ENCODE measurements at regions not wholly inside any gene's neighbourhood (a gene's known extent, or its start where the extent isn't known, plus 50 kb on each side); places are given as distances from the start of the nearest gene placed in this dataset.

DNA sequence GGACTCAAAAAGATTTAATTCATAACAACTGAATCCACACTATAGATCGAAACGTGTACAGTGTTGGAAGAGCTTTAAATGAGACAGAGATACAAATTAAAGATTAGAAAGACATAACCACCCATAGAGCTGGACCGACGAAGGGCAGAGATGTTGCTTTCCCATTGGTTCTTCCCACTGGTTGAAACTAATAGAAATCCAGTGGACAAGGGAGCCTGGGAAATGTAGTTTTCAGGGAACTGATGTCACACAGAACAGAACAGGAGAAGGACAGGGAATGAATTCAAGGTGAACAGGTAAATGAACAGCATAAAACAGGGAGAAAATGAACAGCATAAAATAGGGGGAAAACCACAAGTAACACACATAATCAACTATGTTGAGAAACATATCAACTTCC, 328.7 kb downstream of the ZNF621 start:
- Histone ChIP-seq H3K4me3 (ENCODE audit: low read depth in 2 of 2, low read length in 2 of 2) (no peak overlapping the region), H3K36me3 (ENCODE audit: control insufficient read depth, insufficient read depth, low read length) (no peaks in the 10 kb centered on the region), H3K27me3 (ENCODE audit: control insufficient read depth, insufficient read depth, low read length) (no peaks in the 10 kb centered on the region), H3K4me1 (ENCODE audit: control insufficient read depth, insufficient read depth, low read length) (no peaks in the 10 kb centered on the region), H3K9me3 (ENCODE audit: control insufficient read depth, insufficient read depth, low read depth, low read length) (no peaks in the 10 kb centered on the region), H3K27ac (ENCODE audit: low read length) (no peak overlapping the region)
- ChIA-PET CTCF (no interaction called here), POLR2A (no interaction called here)
- no peak for ATAC-seq
- intact Hi-C loops (cut with micrococcal nuclease; ENCODE audit: unreplicated experiment) = no loop called here
- TF ChIP-seq POLR2AphosphoS5 (IDR thresholded peaks at IDR 0.05; ENCODE audit: low read depth, low read length) (no peak), TCF7L2 (IDR thresholded peaks at IDR 0.05; ENCODE audit: low read depth, low read length) (no peak), SIN3A (IDR thresholded peaks at IDR 0.05; ENCODE audit: borderline replicate concordance, insufficient read depth, low read depth, low read length) (no peak)
- TF ChIP-seq, protein P1, sequence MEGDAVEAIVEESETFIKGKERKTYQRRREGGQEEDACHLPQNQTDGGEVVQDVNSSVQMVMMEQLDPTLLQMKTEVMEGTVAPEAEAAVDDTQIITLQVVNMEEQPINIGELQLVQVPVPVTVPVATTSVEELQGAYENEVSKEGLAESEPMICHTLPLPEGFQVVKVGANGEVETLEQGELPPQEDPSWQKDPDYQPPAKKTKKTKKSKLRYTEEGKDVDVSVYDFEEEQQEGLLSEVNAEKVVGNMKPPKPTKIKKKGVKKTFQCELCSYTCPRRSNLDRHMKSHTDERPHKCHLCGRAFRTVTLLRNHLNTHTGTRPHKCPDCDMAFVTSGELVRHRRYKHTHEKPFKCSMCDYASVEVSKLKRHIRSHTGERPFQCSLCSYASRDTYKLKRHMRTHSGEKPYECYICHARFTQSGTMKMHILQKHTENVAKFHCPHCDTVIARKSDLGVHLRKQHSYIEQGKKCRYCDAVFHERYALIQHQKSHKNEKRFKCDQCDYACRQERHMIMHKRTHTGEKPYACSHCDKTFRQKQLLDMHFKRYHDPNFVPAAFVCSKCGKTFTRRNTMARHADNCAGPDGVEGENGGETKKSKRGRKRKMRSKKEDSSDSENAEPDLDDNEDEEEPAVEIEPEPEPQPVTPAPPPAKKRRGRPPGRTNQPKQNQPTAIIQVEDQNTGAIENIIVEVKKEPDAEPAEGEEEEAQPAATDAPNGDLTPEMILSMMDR (IDR thresholded peaks at IDR 0.05) = no peak
- TF ChIP-seq, protein P2, sequence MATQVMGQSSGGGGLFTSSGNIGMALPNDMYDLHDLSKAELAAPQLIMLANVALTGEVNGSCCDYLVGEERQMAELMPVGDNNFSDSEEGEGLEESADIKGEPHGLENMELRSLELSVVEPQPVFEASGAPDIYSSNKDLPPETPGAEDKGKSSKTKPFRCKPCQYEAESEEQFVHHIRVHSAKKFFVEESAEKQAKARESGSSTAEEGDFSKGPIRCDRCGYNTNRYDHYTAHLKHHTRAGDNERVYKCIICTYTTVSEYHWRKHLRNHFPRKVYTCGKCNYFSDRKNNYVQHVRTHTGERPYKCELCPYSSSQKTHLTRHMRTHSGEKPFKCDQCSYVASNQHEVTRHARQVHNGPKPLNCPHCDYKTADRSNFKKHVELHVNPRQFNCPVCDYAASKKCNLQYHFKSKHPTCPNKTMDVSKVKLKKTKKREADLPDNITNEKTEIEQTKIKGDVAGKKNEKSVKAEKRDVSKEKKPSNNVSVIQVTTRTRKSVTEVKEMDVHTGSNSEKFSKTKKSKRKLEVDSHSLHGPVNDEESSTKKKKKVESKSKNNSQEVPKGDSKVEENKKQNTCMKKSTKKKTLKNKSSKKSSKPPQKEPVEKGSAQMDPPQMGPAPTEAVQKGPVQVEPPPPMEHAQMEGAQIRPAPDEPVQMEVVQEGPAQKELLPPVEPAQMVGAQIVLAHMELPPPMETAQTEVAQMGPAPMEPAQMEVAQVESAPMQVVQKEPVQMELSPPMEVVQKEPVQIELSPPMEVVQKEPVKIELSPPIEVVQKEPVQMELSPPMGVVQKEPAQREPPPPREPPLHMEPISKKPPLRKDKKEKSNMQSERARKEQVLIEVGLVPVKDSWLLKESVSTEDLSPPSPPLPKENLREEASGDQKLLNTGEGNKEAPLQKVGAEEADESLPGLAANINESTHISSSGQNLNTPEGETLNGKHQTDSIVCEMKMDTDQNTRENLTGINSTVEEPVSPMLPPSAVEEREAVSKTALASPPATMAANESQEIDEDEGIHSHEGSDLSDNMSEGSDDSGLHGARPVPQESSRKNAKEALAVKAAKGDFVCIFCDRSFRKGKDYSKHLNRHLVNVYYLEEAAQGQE (IDR thresholded peaks at IDR 0.05; ENCODE audit: insufficient read depth in 1 of 2, low read depth in 2 of 2, low read length in 1 of 2) = no peak
- no TSS peak for BruUV-seq (replicated peaks)
- in situ Hi-C loops (cut with HindIII; ENCODE audit: low pct_unique_long_range_greater_than_20kb, low sequenced_read_pairs) = no loop called here
- no peak for DNase-seq (ENCODE audit: low read depth, low spot score)

DNA sequence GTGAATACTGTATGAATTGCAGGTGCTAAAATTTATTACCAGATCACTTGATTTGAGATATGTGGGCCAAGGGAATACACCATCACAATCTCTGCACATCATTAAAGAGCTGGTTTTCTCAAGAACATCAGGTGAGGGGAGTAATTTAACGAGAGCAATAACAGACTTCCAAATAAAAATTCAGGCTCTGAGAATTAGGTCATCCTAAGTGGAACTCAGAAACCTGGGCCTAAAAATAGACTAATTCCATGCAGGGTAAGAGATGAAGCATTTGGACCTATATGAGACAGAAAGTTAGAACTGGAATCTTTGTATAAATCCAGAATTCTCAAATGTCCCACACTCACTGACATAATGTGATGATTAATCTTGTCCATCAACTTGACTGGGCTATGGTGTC, 331.1 kb downstream of the ZNF621 start:
- intact Hi-C loops (cut with micrococcal nuclease; ENCODE audit: unreplicated experiment) = no loop called here
- in situ Hi-C loops (cut with HindIII; ENCODE audit: low pct_unique_long_range_greater_than_20kb, low sequenced_read_pairs) = no loop called here

More for the DNA sequence above, 331.1 kb downstream of the ZNF621 start:
- no peaks in the 10 kb centered on the region for H3K27me3 ChIP-seq (ENCODE audit: control insufficient read depth, insufficient read depth, low read length)
- DNase-seq (ENCODE audit: low read depth, low spot score) = no peak
- H3K27ac ChIP-seq (ENCODE audit: low read length) = no peak overlapping the region
- no peaks in the 10 kb centered on the region for H3K36me3 ChIP-seq (ENCODE audit: control insufficient read depth, insufficient read depth, low read length)
- BruUV-seq (replicated peaks) = no TSS peak
- no peaks in the 10 kb centered on the region for H3K9me3 ChIP-seq (ENCODE audit: control insufficient read depth, insufficient read depth, low read depth, low read length)
- no peak for ATAC-seq
- CTCF ChIA-PET = no interaction called here
- TF ChIP-seq, protein P2 (IDR thresholded peaks at IDR 0.05; ENCODE audit: insufficient read depth in 1 of 2, low read depth in 2 of 2, low read length in 1 of 2) = no peak
- no peak for TF ChIP-seq POLR2AphosphoS5 (IDR thresholded peaks at IDR 0.05; ENCODE audit: low read depth, low read length)
- no peak for TF ChIP-seq TCF7L2 (IDR thresholded peaks at IDR 0.05; ENCODE audit: low read depth, low read length)
- TF ChIP-seq, protein P1 (IDR thresholded peaks at IDR 0.05) = no peak
- no peak for TF ChIP-seq SIN3A (IDR thresholded peaks at IDR 0.05; ENCODE audit: borderline replicate concordance, insufficient read depth, low read depth, low read length)
- no peaks in the 10 kb centered on the region for H3K4me1 ChIP-seq (ENCODE audit: control insufficient read depth, insufficient read depth, low read length)
- no peak overlapping the region for H3K4me3 ChIP-seq (ENCODE audit: low read depth in 2 of 2, low read length in 2 of 2)
- POLR2A ChIA-PET = no interaction called here
